ENCODE measurements at regions not wholly inside any gene's neighbourhood (a gene's known extent, or its start where the extent isn't known, plus 50 kb on each side); places are given as distances from the start of the nearest gene placed in this dataset.

GRCh38 chr5:133780619-133781280, 168.4 kb upstream of the FSTL4 start:
- TF ChIP-seq PPARA (CRISPR knock-in tag; IDR thresholded peaks at IDR 0.05; ENCODE audit: borderline replicate concordance), result no peak
- TF ChIP-seq, protein P1, sequence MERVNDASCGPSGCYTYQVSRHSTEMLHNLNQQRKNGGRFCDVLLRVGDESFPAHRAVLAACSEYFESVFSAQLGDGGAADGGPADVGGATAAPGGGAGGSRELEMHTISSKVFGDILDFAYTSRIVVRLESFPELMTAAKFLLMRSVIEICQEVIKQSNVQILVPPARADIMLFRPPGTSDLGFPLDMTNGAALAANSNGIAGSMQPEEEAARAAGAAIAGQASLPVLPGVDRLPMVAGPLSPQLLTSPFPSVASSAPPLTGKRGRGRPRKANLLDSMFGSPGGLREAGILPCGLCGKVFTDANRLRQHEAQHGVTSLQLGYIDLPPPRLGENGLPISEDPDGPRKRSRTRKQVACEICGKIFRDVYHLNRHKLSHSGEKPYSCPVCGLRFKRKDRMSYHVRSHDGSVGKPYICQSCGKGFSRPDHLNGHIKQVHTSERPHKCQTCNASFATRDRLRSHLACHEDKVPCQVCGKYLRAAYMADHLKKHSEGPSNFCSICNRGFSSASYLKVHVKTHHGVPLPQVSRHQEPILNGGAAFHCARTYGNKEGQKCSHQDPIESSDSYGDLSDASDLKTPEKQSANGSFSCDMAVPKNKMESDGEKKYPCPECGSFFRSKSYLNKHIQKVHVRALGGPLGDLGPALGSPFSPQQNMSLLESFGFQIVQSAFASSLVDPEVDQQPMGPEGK (CRISPR knock-in tag; IDR thresholded peaks at IDR 0.05; ENCODE audit: borderline replicate concordance), result no peak
- no peak for TF ChIP-seq ZNF565 (CRISPR knock-in tag; conservative IDR thresholded peaks at IDR 0.05; ENCODE audit: low read depth)
- TF ChIP-seq ZFP30 (CRISPR knock-in tag; IDR thresholded peaks at IDR 0.05), result no peak
- TF ChIP-seq OSR1 (CRISPR knock-in tag; IDR thresholded peaks at IDR 0.05), result no peak
- TF ChIP-seq ZC3H10 (CRISPR knock-in tag; IDR thresholded peaks at IDR 0.05), result no peak
- no peak for TF ChIP-seq ZFP3 (CRISPR knock-in tag; IDR thresholded peaks at IDR 0.05)
- no peak for TF ChIP-seq GLIS3 (CRISPR knock-in tag; IDR thresholded peaks at IDR 0.05)
- TF ChIP-seq CREB5 (CRISPR knock-in tag; IDR thresholded peaks at IDR 0.05; ENCODE audit: low read depth), result no peak
- ATAC-seq, result no peak

GRCh38 chr5:133779828-133780475, 167.6 kb upstream of the FSTL4 start:
- no peak for ATAC-seq
- no peak for TF ChIP-seq SNAI2 (CRISPR knock-in tag; IDR thresholded peaks at IDR 0.05)
- no peak for TF ChIP-seq TCF4 (CRISPR knock-in tag; IDR thresholded peaks at IDR 0.05; ENCODE audit: borderline replicate concordance)
- TF ChIP-seq ZNF565 (CRISPR knock-in tag; conservative IDR thresholded peaks at IDR 0.05; ENCODE audit: low read depth), result no peak
- TF ChIP-seq BACH2 (CRISPR knock-in tag; IDR thresholded peaks at IDR 0.05; ENCODE audit: borderline replicate concordance), result no peak
- TF ChIP-seq ZC3H10 (CRISPR knock-in tag; IDR thresholded peaks at IDR 0.05), result no peak
- TF ChIP-seq, protein P2, sequence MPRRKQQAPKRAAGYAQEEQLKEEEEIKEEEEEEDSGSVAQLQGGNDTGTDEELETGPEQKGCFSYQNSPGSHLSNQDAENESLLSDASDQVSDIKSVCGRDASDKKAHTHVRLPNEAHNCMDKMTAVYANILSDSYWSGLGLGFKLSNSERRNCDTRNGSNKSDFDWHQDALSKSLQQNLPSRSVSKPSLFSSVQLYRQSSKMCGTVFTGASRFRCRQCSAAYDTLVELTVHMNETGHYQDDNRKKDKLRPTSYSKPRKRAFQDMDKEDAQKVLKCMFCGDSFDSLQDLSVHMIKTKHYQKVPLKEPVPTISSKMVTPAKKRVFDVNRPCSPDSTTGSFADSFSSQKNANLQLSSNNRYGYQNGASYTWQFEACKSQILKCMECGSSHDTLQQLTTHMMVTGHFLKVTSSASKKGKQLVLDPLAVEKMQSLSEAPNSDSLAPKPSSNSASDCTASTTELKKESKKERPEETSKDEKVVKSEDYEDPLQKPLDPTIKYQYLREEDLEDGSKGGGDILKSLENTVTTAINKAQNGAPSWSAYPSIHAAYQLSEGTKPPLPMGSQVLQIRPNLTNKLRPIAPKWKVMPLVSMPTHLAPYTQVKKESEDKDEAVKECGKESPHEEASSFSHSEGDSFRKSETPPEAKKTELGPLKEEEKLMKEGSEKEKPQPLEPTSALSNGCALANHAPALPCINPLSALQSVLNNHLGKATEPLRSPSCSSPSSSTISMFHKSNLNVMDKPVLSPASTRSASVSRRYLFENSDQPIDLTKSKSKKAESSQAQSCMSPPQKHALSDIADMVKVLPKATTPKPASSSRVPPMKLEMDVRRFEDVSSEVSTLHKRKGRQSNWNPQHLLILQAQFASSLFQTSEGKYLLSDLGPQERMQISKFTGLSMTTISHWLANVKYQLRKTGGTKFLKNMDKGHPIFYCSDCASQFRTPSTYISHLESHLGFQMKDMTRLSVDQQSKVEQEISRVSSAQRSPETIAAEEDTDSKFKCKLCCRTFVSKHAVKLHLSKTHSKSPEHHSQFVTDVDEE (CRISPR knock-in tag; IDR thresholded peaks at IDR 0.05), result no peak
- TF ChIP-seq ZFP3 (CRISPR knock-in tag; IDR thresholded peaks at IDR 0.05), result no peak
- TF ChIP-seq CSDC2 (CRISPR knock-in tag; IDR thresholded peaks at IDR 0.05), result no peak
- TF ChIP-seq, protein P1 (CRISPR knock-in tag; IDR thresholded peaks at IDR 0.05; ENCODE audit: borderline replicate concordance), result no peak
- TF ChIP-seq TOX (CRISPR knock-in tag; IDR thresholded peaks at IDR 0.05; ENCODE audit: borderline replicate concordance), result no peak

DNA sequence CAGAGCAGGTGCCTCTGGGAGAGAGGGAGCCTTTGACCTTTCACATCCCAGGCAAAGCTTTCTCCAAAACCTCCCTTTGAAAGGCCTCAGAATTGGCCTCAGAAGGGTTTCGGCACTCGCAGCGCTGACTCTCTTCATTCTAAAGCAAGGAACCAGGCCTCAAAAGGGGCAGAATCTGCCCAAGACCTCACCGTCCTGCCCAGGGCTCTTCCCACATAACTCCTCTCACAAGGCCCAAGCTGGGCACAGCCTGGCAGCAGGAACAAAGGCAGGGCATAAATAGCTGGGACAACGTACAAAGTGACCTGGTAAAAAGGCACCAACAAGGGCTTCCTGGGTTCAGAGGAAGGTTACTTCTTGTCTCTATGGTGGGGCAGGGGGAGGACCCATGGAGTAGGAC, 166.3 kb upstream of the FSTL4 start:
- TF ChIP-seq PPARA (CRISPR knock-in tag; IDR thresholded peaks at IDR 0.05; ENCODE audit: borderline replicate concordance) (no peak), ZNF70 (CRISPR knock-in tag; IDR thresholded peaks at IDR 0.05) (no peak)
- no peak for ATAC-seq

GRCh38 chr5:133777951-133778350, 165.6 kb upstream of the FSTL4 start:
- TF ChIP-seq GLIS3 (CRISPR knock-in tag; IDR thresholded peaks at IDR 0.05) (no peak), TCF4 (CRISPR knock-in tag; IDR thresholded peaks at IDR 0.05; ENCODE audit: borderline replicate concordance) (no peak), RARB (CRISPR knock-in tag; IDR thresholded peaks at IDR 0.05) (no peak), PPARA (CRISPR knock-in tag; IDR thresholded peaks at IDR 0.05; ENCODE audit: borderline replicate concordance) (no peak), ZNF70 (CRISPR knock-in tag; IDR thresholded peaks at IDR 0.05) (no peak)
- no peak for ATAC-seq
